HEK293T (cell line): ENCODE measurements at regions not wholly inside any gene's neighbourhood (a gene's known extent, or its start where the extent isn't known, plus 50 kb on each side); places are given as distances from the start of the nearest gene placed in this dataset.

Source experiments
- CTCF ChIA-PET: fragments of 350-600 bp; formaldehyde crosslinking; extraction: SDS; loops from one replicate; lab custom pipeline; 2021; ENCODE audit warnings: antibody characterized with exemption, inconsistent platforms; lab: Yijun Ruan, JAX
- POLR2A ChIA-PET: fragments of 350-600 bp; formaldehyde crosslinking; extraction: SDS; loops from one replicate; lab custom pipeline; 2020; ENCODE audit warnings: antibody characterized with exemption, inconsistent platforms; lab: Yijun Ruan, JAX
- DNase-seq: peaks from one replicate; pipeline ENCODE4 v3.0.0; 2012; ENCODE audit warnings: mixed read lengths; ENCODE audit errors: extremely low spot score
- ARNT ChIP-seq: fragments of 450-650 bp; IDR thresholded peaks from 2 replicates; pipeline ENCODE4 v1.6.1; 2017; ENCODE audit warnings: mild to moderate bottlenecking
- BHLHE40 ChIP-seq: fragments of 450-650 bp; IDR thresholded peaks from 2 replicates; pipeline ENCODE4 v1.6.1; 2016; ENCODE audit warnings: mild to moderate bottlenecking, moderate library complexity, borderline replicate concordance
- CTBP1 ChIP-seq: fragments of 450-650 bp; IDR thresholded peaks from 2 replicates; pipeline ENCODE4 v1.6.1; 2016; ENCODE audit warnings: borderline replicate concordance
- ELF4 ChIP-seq: fragments of 450-650 bp; IDR thresholded peaks from 2 replicates; pipeline ENCODE4 v1.6.1; 2017; ENCODE audit warnings: antibody characterized with exemption
- FOXA1 ChIP-seq: fragments of 450-650 bp; IDR thresholded peaks from 2 replicates; pipeline ENCODE4 v1.6.1; 2016; ENCODE audit warnings: mild to moderate bottlenecking
- FOXK2 ChIP-seq: fragments of 450-650 bp; IDR thresholded peaks from 2 replicates; pipeline ENCODE4 v1.6.1; 2016; ENCODE audit warnings: mild to moderate bottlenecking
- FOXM1 ChIP-seq: fragments of 450-650 bp; IDR thresholded peaks from 2 replicates; pipeline ENCODE4 v1.6.1; 2017; ENCODE audit warnings: mild to moderate bottlenecking, borderline replicate concordance
- HDGF ChIP-seq: fragments of 450-650 bp; IDR thresholded peaks from 2 replicates; pipeline ENCODE4 v1.6.1; 2017; ENCODE audit warnings: antibody characterized with exemption, borderline replicate concordance
- L3MBTL2 ChIP-seq: fragments of 450-650 bp; conservative IDR thresholded peaks from 2 replicates; pipeline ENCODE4 v1.6.1; 2016; ENCODE audit warnings: mild to moderate bottlenecking
- LEF1 ChIP-seq: fragments of 450-650 bp; IDR thresholded peaks from 2 replicates; pipeline ENCODE4 v1.6.1; 2017; ENCODE audit warnings: mild to moderate bottlenecking, borderline replicate concordance
- NFRKB ChIP-seq: fragments of 450-650 bp; IDR thresholded peaks from 2 replicates; pipeline ENCODE4 v1.6.1; 2016; ENCODE audit warnings: mild to moderate bottlenecking, moderate library complexity
- SP1 ChIP-seq: fragments of 450-650 bp; IDR thresholded peaks from 2 replicates; pipeline ENCODE4 v1.6.1; 2017
- SUZ12 ChIP-seq: fragments of 450-650 bp; IDR thresholded peaks from 2 replicates; pipeline ENCODE4 v1.6.1; 2016; ENCODE audit warnings: mild to moderate bottlenecking
- TARDBP ChIP-seq: fragments of 450-650 bp; IDR thresholded peaks from 2 replicates; pipeline ENCODE4 v1.6.1; 2016
- ZNF384 ChIP-seq: fragments of 450-650 bp; IDR thresholded peaks from 2 replicates; pipeline ENCODE4 v1.6.1; 2016
- TF ChIP-seq, protein P1 (sequence below): fragments of 450-650 bp; IDR thresholded peaks from 2 replicates; pipeline ENCODE4 v1.6.1; 2016

DNA sequence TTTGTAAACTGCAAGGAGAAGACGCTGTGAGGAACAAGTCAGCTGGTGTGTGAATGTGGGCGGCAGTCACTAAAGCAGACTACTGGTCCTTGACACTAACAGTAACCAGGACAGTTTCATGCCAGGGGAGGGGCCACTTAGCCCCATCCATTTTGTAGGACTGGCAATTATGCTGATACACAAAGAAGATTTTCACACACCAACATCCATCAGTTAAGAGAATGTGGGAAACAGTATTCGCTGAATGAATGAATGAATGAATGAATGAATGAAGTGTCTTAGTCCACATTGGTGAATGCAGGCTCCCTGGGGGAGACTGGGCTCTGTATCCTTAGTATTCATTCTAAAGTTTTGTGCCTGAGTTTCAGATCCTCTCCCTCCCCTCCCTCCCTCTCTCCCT is 590.4 kb downstream of the BRD1 start:
- no peak for TF ChIP-seq L3MBTL2
- TF ChIP-seq, protein P1, sequence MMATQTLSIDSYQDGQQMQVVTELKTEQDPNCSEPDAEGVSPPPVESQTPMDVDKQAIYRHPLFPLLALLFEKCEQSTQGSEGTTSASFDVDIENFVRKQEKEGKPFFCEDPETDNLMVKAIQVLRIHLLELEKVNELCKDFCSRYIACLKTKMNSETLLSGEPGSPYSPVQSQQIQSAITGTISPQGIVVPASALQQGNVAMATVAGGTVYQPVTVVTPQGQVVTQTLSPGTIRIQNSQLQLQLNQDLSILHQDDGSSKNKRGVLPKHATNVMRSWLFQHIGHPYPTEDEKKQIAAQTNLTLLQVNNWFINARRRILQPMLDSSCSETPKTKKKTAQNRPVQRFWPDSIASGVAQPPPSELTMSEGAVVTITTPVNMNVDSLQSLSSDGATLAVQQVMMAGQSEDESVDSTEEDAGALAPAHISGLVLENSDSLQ = no peak
- TF ChIP-seq LEF1 = no peak
- TF ChIP-seq CTBP1 = no peak
- TF ChIP-seq ELF4 = no peak
- TF ChIP-seq ARNT = no peak
- no peak for TF ChIP-seq BHLHE40
- TF ChIP-seq TARDBP = no peak
- no peak for TF ChIP-seq HDGF
- no peak for TF ChIP-seq FOXM1
- no peak for TF ChIP-seq SP1
- no peak for TF ChIP-seq ZNF384
- TF ChIP-seq FOXA1 = no peak
- no peak for TF ChIP-seq NFRKB
- no peak for TF ChIP-seq SUZ12
- no peak for TF ChIP-seq FOXK2
- CTCF ChIA-PET = no interaction called here
- no peak for DNase-seq
- POLR2A ChIA-PET = no interaction called here

DNA sequence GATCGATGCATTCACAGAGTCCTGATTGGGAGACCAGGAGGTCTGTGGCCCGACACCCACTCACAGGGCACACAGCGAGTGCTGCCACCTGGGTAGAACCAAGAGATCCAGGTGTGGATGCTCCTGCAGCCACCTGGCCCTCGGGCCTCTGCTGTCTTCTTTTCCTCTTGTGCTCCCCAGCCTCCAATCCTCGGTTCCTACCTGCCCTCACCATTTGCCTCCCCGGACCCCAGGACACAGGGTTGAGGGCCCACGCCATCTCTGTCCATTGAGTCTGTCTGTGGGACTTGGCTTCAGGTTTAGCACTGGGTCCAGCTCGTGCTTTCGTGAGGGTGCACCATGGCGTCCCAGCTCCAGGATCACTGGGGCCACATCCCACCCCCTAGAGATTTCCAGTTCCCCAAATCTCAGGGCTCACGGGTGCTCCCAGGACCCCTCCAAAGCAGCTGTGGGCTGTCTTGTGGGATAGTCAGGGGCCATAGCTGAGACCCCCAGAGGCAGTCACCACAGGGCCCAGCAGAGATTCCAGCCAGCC is 591.1 kb downstream of the BRD1 start:
- POLR2A ChIA-PET = no interaction called here
- TF ChIP-seq ZNF384 (no peak), L3MBTL2 (no peak), ELF4 (no peak), CTBP1 (no peak), TARDBP (no peak), HDGF (no peak), SP1 (no peak)
- TF ChIP-seq, protein P1 = no peak
- CTCF ChIA-PET = no interaction called here
- DNase-seq = no peak

DNA sequence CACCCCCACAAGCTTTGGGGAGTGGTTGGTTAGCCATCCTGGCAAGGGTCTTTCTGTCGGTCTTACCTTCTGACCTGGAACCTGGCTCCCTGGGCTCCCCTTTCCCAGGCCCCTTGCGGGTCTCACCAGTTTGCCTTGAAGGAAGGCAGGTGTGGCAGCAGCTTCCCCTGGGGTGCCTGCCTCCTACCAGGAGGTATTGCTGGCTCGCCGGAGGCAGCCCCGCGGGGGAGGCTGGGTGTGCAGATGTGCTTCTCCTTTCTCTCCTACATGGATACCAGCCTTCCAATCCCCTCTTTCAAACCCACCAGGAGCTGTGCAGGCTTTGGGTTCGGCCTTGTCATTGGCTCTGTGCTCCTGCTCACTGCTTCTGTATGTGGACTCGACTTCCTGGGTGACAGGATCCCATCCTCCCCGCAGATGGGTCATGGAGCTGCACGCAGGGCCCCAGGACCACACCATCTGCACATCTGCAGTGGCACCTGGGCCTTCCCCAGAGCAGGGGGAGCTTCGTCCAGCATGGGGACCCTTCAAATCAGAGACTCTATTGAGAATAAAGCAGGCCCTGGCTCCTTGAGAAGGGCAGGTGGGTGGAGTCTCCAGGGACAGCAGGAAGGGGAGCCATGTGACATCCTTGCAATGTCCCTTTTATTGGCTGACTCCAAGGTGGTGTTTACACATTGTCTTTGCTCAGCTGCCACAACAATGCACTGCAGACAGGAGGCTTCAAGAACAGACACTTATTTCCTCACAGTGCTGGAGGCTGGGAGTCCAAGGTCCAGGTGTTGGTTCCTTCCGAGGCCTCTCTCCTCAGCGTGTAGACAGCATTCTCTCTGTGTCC is 592.0 kb downstream of the BRD1 start:
- no peak for DNase-seq
- ChIA-PET POLR2A (no interaction called here), CTCF (no interaction called here)
- no peak for TF ChIP-seq FOXM1
- TF ChIP-seq FOXA1 = no peak
- TF ChIP-seq, protein P1 = no peak

DNA sequence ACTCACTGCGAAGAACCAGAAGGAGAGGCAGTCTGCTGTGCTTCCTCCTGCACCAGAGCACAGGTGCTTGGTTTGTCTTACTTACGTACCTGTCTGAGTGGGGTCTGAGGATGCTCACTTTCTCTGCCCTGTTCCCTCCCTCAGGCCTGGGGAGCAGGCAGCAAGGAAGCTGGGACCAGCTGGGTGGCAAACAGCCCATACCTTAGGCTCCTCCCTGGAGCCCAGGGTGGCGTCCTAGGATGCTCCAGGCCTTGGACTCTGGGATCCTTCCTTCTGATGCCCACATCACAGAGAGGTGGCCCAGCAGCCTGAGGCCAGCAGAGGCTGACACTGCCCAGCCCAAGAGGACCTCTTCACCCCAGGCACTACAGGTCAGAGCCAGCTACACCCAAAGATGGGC is 593.2 kb downstream of the BRD1 start:
- POLR2A ChIA-PET = no interaction called here
- CTCF ChIA-PET = no interaction called here
- DNase-seq = no peak
- TF ChIP-seq ZNF384 (no peak), HDGF (no peak), TARDBP (no peak), SUZ12 (no peak), FOXA1 (no peak), L3MBTL2 (no peak), CTBP1 (no peak)

DNA sequence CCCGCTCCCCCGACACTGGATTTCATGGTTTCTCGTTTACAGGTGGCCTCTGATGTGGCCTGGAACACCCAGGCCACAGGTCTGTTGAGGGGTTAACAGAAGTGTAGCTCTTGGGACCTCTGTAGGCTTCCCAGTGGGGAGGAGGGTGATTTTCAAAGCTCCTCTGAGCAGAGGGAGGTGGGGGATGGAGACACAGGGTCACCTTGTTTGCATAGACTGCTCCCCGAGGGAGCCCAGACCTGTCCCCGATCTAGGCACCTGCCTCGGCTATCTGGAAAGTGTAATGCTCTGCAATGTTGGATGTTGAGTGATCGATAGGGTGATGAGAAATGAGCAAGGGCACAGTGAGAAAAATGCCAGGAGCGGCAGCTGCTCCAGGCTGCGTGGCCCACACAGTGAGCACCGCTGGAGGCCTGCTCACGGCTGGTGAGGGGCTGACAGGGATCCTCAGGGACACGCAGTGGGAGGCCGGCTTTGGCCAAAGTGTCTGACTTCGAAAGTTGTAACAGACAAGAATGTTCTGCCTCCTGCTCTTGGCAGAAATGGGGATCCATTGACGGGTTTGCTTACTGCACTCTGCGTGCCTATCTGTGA is 594.1 kb downstream of the BRD1 start:
- ChIA-PET CTCF (no interaction called here), POLR2A (no interaction called here)
- DNase-seq = no peak

DNA sequence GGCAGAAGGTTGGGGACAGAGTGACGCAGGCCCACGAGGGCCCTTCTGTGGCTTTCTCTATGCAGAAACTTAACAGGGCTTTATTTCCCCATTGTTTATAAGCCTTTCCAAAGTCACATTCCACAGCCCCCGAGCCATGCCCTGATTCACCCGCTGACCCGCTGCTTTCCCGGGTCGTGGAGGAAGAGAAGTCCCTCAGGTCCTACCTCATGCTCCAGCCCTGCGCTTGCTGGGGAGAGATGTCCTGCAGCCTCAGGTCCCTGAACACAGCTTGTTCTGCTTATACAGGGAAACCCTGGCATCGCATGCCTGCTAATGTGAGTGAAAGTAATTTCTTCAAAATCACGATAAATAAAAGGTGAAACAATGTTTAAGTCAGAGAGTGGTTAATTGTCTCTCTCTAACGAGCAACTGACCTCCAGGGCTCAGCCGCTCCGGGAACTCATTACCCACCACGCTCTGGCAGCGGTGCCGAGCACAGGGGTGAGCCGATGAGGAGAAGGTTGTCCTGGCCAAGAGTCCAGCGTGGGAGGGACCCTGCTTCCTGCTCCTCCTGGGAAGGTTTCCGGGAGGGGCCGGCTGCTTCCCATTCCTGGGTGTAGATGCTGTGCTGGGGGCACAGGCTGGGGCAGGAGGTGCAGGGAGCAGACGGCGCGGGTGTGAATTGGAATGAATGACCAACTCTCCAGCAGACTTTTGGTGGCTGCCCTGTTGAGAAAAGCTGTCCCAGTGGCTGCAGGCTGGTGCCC is 595.2 kb downstream of the BRD1 start:
- CTCF ChIA-PET = no interaction called here

More for the DNA sequence above, 594.1 kb downstream of the BRD1 start:
- TF ChIP-seq ELF4 = no peak
- TF ChIP-seq FOXK2 = no peak

More for the DNA sequence above, 595.2 kb downstream of the BRD1 start:
- POLR2A ChIA-PET = no interaction called here
- DNase-seq = no peak
- no peak for TF ChIP-seq ARNT
- TF ChIP-seq FOXK2 = no peak
- no peak for TF ChIP-seq SP1
- TF ChIP-seq ZNF384 = no peak
- TF ChIP-seq LEF1 = no peak
- no peak for TF ChIP-seq FOXA1
- no peak for TF ChIP-seq CTBP1
